Aorta (tissue), 5 donors: ENCODE measurements at regions not wholly inside any gene's neighbourhood (a gene's known extent, or its start where the extent isn't known, plus 50 kb on each side); places are given as distances from the start of the nearest gene placed in this dataset.

Source experiments
- ATAC-seq: fragments of 200-7000 bp; cut with Tn5 transposase; one replicate; pipeline ENCODE4 v1.9.1; 2022; ENCODE audit warnings: moderate library complexity; ENCODE audit not compliant: low FRiP score
- DNase-seq, 2 donors: peaks; one replicate each; pipeline ENCODE4 v3.0.0-alpha.2; 2020
- H3K27ac ChIP-seq, 2 donors: one replicate each; pipeline ENCODE4 v1.5.1; 2013; ENCODE audit warnings: low read length in 2 of 2, mild to moderate bottlenecking in 2 of 2, moderate library complexity in 2 of 2, control low read depth in 1 of 2, inconsistent platforms in 1 of 2, low read depth in 1 of 2
- H3K27me3 ChIP-seq, 2 donors: one replicate each; pipeline ENCODE4 v1.6.1; 2013; ENCODE audit warnings: control low read depth in 1 of 2, low read length in 1 of 2, mild to moderate bottlenecking in 1 of 2, moderate library complexity in 1 of 2; ENCODE audit not compliant: insufficient read depth in 2 of 2, control insufficient read depth in 1 of 2
- H3K36me3 ChIP-seq, 2 donors: one replicate each; pipeline ENCODE4 v1.6.1; 2013; ENCODE audit warnings: control low read depth in 1 of 2, low read length in 1 of 2, mild to moderate bottlenecking in 1 of 2; ENCODE audit not compliant: insufficient read depth in 2 of 2, control insufficient read depth in 1 of 2
- H3K4me1 ChIP-seq, 2 donors: one replicate each; pipeline ENCODE4 v1.6.1; 2013; ENCODE audit warnings: low read length in 2 of 2, control low read depth in 1 of 2, mild to moderate bottlenecking in 1 of 2, moderate library complexity in 1 of 2; ENCODE audit not compliant: insufficient read depth in 2 of 2, control insufficient read depth in 1 of 2
- H3K4me3 ChIP-seq, 2 donors: one replicate each; pipeline ENCODE4 v1.5.1; 2013; ENCODE audit warnings: low read length in 2 of 2, control low read depth in 1 of 2, mild to moderate bottlenecking in 1 of 2
- H3K9me3 ChIP-seq: one replicate; pipeline ENCODE4 v1.6.1; 2013; ENCODE audit warnings: mild to moderate bottlenecking, low read length; ENCODE audit not compliant: control insufficient read depth
- WGBS, 2 donors: extraction: QIAGEN DNeasy Blood & Tissue Kit; methylation state at CpG; one replicate each; pipeline ENCODE4 v1.1.7; 2013; 5-methylcytosine and 5-hydroxymethylcytosine counted together
- intact Hi-C, 2 donors: fragments of 100-400 bp; cut with DNase I; formaldehyde crosslinking; loops; one replicate each; pipeline versions ENCODE4 v1.14.2 to v1.15.0; 2022
- donor health status: healthy with polysubstance abuse.
- donor health status: Bipolar disorder and iron deficiency.
- donor health status: DM: no; HTN: no; CAD: no.
- donor health status: DM: no; HTN: no; CAD: no.
- donor health status: DM: yes; HTN: yes; CAD: no.

DNA sequence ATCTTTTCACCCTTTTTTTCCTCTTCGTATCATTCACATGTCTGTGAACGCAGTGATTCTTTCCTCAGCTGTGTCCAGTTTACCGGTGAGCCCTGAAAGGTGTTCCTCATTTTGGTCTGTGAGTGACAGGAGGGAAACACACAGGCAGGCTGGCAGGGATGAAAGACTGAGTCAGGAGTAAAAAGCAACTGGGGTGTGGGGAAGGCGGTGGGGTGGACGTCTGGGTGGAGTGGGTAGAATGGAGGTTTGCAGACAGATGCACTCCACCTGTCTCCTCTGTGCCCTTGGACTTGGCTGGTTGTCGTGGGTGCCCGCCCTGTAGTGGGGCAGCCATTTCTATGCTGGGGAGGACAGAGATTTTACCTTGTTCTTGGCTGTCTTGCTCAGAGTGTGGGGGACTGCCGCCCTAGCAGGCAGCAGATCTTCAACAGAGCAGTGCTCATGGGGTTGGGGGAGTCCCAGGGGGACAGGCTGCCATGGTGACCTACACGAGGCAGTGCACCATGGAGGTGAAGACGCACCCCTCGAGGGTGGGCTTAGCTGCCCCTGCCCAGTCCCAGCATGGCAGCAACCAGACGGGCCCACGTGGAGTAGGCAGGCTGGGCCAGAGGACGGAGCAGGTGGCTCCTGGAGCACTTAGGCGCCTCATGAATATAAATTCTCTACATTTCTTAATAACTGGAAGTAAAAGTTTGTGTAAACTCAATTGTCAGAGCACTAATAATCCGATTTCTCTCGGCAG is 603.7 kb downstream of the TBC1D22A start:
- H3K27ac ChIP-seq = no peak overlapping the region
- WGBS, 2 donors = 78 to 79% methylated on average over 17 of the region's 17 CpGs
- no peaks in the 10 kb centered on the region for H3K27me3 ChIP-seq
- H3K36me3 ChIP-seq = no peaks in the 10 kb centered on the region
- ATAC-seq (no peak), DNase-seq (no peak)
- no peak overlapping the region for H3K4me3 ChIP-seq
- H3K9me3 ChIP-seq = peaks cover 2% of the 10 kb centered on the region
- no peaks in the 10 kb centered on the region for H3K4me1 ChIP-seq
- intact Hi-C loops = no loop called here

DNA sequence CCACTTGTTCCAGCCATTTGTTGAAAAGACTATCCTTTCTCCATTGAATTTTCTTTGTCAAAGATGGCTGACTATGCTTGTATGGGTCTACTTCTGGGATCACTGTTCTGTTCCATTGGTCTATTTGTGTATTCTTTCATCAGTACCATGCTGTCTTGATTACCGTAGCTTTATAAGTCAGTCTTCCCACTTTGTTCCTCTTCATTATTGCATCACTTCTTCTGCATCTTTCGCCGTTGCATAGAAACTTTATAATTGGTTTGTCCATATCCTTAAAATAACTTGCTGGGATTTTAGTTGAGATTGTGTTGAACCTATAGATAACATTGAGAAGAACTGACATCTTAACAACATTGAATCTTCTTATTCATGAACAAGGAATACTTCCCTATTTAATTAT is 598.8 kb downstream of the TBC1D22A start:
- 94 to 96% methylated on average over 3 of the region's 3 CpGs for WGBS, 2 donors
- Histone ChIP-seq H3K27ac (no peak overlapping the region), H3K4me1 (no peaks in the 10 kb centered on the region), H3K9me3 (peaks cover 2% of the 10 kb centered on the region), H3K27me3 (no peaks in the 10 kb centered on the region), H3K36me3 (no peaks in the 10 kb centered on the region), H3K4me3 (no peak overlapping the region)
- DNase-seq (no peak), ATAC-seq (no peak)
- intact Hi-C loops = no loop called here

DNA sequence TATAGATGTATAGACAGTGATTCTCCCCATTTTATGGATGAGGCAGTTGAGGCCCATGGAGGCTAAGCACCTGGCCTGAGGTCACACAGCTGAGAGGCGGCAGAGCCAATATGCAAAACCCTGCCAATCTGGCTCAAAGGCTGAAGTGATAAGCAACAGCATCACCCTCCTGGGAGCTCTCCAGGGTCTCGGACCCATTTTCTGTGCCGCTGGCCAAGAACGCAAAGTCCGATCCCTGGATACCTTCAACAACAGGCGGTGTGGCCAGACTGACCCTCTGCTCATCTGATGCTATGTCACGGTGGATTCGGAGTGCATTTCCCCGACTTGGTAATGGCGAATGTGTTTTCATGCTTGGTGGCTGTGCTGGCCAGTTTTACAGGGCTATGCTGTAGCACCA is 595.0 kb downstream of the TBC1D22A start:
- Histone ChIP-seq H3K27ac (no peak overlapping the region), H3K4me1 (no peaks in the 10 kb centered on the region), H3K27me3 (no peaks in the 10 kb centered on the region), H3K4me3 (no peak overlapping the region), H3K36me3 (no peaks in the 10 kb centered on the region), H3K9me3 (no peaks in the 10 kb centered on the region)
- 90 to 91% methylated on average over 10 of the region's 10 CpGs for WGBS, 2 donors
- DNase-seq (no peak), ATAC-seq (no peak)
- intact Hi-C loops = no loop called here

DNA sequence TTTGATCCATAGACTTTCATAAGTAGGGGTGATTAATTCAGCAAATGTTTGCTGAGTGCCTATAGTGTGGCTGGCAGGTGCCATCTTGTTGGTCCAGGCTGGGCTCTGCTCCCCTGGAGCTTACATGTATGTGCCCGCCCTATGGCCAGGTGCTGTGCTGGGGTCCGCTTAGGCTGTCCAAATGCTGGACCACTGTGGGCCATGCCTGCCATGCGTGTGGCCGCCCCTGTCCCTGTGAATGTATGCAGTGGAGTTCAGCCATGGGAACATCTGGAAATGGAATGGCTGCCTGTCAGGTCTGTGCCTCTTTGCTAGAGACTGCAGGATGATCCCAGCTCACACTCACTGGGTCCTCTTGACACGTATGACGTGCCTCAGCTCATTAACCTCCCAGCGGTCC is 594.6 kb downstream of the TBC1D22A start:
- WGBS, 2 donors = 90 to 93% methylated on average over 7 of the region's 7 CpGs
- Histone ChIP-seq H3K27me3 (no peaks in the 10 kb centered on the region), H3K4me1 (no peaks in the 10 kb centered on the region), H3K4me3 (no peak overlapping the region), H3K27ac (no peak overlapping the region), H3K36me3 (no peaks in the 10 kb centered on the region), H3K9me3 (no peaks in the 10 kb centered on the region)
- DNase-seq (no peak), ATAC-seq (no peak)
- intact Hi-C loops = no loop called here

DNA sequence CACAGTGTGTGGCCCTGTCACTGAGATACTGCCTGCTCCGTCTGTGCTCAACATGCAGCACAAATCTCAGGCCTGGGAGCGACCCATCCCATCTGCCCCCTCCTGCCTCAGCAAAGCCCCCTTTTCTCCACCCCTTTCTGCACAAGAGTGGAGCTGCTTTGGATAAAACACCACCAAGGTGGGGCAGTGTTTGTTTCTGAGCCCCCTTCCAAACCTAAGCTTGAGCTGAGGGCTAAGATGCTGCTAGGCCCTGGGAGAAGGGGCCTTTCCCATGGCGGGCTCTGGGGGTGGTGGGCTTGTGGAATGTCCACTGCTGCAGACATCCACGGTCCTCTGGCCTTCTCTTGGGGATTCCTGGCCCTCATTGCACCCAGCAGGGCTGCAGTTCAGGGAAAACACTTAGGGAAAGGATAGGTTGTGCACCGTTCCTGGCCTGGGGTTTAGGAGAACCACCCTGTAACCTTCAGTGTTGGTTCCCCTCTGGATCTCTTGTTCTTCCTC is 594.1 kb downstream of the TBC1D22A start:
- no peak overlapping the region for H3K4me3 ChIP-seq
- no peak for DNase-seq
- peaks cover 3% of the 10 kb centered on the region for H3K9me3 ChIP-seq
- no peak overlapping the region for H3K27ac ChIP-seq
- intact Hi-C loops = no loop called here
- no peak for ATAC-seq
- WGBS, 2 donors = 57 to 64% methylated on average over 5 of the region's 5 CpGs
- no peaks in the 10 kb centered on the region for H3K36me3 ChIP-seq
- H3K4me1 ChIP-seq = no peaks in the 10 kb centered on the region
- H3K27me3 ChIP-seq = no peaks in the 10 kb centered on the region

DNA sequence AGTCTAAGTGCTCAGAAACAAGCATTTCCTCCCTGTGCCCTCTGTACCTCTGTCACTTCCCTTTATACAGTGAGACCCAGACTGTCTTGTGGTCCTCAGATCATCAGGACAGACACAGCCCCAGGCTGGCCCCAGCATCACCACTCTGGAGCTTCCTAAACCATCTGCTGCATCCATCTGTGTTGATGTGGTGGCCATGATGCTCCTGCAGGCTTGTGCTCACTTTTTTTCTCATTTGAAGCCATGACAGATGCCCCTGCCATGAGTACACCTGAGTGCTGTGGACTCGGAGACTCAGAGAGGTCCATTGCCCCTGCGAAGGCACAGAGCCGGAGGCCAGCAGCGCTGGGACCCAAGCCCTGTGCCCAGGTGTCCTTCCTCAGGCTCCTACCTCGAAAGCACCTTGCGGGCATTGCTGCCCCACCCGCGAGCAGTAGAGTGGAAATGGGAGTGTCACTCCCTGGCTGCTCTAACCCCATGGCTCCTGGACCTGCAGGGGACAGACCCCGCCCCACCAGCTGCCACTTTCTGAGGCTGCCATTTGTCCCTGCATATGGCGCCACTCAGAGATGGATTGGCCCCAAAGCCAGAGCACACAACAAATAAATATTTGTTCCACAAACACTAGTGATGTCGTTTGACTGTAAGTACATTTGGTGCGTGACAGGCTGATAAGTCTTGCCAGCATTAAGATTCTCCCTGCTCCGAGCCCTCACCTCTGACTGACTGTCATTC is 593.5 kb downstream of the TBC1D22A start:
- no peak overlapping the region for H3K27ac ChIP-seq
- H3K27me3 ChIP-seq = no peaks in the 10 kb centered on the region
- H3K9me3 ChIP-seq = peaks cover 3% of the 10 kb centered on the region
- H3K4me3 ChIP-seq = no peak overlapping the region
- intact Hi-C loops = no loop called here
- H3K36me3 ChIP-seq = no peaks in the 10 kb centered on the region
- ATAC-seq = no peak
- no peak for DNase-seq
- H3K4me1 ChIP-seq = no peaks in the 10 kb centered on the region
- WGBS, 2 donors = 79 to 84% methylated on average over 13 of the region's 13 CpGs

DNA sequence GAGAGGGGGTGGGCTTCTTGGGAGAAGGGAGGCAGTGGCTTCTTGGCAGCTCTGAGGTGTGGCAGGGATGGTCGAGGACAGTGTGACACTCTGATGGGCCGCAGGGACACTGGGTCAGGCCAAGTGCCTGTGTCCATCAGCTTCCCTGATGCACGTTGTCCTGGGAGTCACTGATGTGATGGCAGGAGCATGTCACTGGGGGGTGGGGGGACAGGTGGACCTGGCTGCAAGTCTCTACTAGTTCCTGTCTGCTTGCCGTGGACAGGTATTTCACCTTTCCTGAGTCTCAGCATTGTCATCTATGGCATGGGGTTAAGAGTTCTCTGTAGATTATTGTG is 592.9 kb downstream of the TBC1D22A start:
- H3K27ac ChIP-seq = no peak overlapping the region
- H3K36me3 ChIP-seq = no peaks in the 10 kb centered on the region
- ATAC-seq = no peak
- peaks cover 3% of the 10 kb centered on the region for H3K9me3 ChIP-seq
- 73 to 79% methylated on average over 4 of the region's 4 CpGs for WGBS, 2 donors
- no peak for DNase-seq
- H3K27me3 ChIP-seq = no peaks in the 10 kb centered on the region
- intact Hi-C loops = no loop called here
- no peaks in the 10 kb centered on the region for H3K4me1 ChIP-seq
- no peak overlapping the region for H3K4me3 ChIP-seq

DNA sequence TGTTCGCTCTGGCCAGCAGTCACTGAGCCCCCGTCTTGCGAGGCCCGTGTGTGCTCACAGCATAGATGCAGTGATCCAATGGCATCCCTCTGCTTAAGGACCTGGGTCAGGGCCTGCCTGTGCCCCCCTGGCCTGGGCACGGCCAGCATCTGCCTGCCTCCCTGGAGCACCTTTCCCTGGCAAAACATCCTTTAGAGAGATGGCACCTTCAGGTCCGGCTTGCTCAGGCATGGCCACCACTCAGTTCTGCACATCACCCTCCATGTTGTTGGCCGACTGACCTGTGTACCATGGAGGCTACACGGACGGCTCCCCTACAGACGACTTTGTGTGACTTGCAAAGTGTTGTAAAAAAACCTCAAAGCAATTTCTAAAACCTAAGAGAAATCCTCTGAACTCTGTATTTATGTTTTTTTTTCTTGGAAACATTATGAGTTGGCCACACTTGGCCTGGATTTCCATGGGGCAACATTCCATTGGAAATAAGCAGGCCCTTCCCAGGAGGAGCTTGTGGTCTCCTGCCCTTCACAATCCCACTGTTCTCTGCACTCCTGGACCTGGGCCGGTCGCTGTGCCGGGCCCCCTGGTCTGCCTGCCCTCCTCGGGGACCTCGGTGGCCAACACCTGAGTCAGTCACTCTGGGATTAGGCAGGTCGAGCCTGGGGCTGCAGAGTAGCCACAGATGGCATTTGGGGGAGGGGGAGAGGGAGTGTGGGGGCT is 592.4 kb downstream of the TBC1D22A start:
- Histone ChIP-seq H3K4me1 (no peaks in the 10 kb centered on the region), H3K27ac (no peak overlapping the region), H3K9me3 (peaks cover 3% of the 10 kb centered on the region), H3K36me3 (no peaks in the 10 kb centered on the region), H3K4me3 (no peak overlapping the region), H3K27me3 (no peaks in the 10 kb centered on the region)
- WGBS, 2 donors = 81 to 84% methylated on average over 16 of the region's 16 CpGs
- intact Hi-C loops = no loop called here
- ATAC-seq (no peak), DNase-seq (peak in 1 of 2 donors; percentile 33)
